ENCODE measurements at regions not wholly inside any gene's neighbourhood (a gene's known extent, or its start where the extent isn't known, plus 50 kb on each side); places are given as distances from the start of the nearest gene placed in this dataset.
A peak's percentile ranks its signal among the peaks of the same experiment; 100 is the strongest.

GRCh38 chr5:155871623-155872022 lies 455.3 kb upstream of the SGCD start:
- ATAC-seq = peak in 2 of 4 donors; percentile 18 to 54
- TF ChIP-seq POLR2A (IDR thresholded peaks at IDR 0.05) = no peak
- no peak for TF ChIP-seq CTCF (IDR thresholded peaks at IDR 0.05)
- H3K27ac ChIP-seq = no peak overlapping the region
- peak in 2 of 5 donors; percentile 27 to 29 for DNase-seq
- no peaks in the 10 kb centered on the region for H3K36me3 ChIP-seq
- H3K27me3 ChIP-seq = no peaks in the 10 kb centered on the region
- 17 to 25% (median 22%) methylated on average over 2 of the region's 2 CpGs for WGBS, 4 donors
- intact Hi-C loops (cut with DNase I) = no loop called here
- no peaks in the 10 kb centered on the region for H3K9me3 ChIP-seq
- H3K4me1 ChIP-seq = peaks cover 0 to 17% (median 0%) of the 10 kb centered on the region in 12 donors
- H3K4me3 ChIP-seq = no peak overlapping the region

- Histone ChIP-seq H3K27me3 (no peaks in the 10 kb centered on the region), H3K27ac (no peak overlapping the region), H3K36me3 (no peaks in the 10 kb centered on the region), H3K9me3 (no peaks in the 10 kb centered on the region), H3K4me1 (peaks cover 0 to 17% (median 0%) of the 10 kb centered on the region in 12 donors), H3K4me3 (no peak overlapping the region)
- 42 to 56% (median 44%) methylated on average over 4 of the region's 4 CpGs for WGBS, 4 donors
- intact Hi-C loops (cut with DNase I) = no loop called here
- ATAC-seq = peak in 2 of 4 donors; percentile 24 to 30
- no peak for DNase-seq
- TF ChIP-seq POLR2A (IDR thresholded peaks at IDR 0.05) (no peak), CTCF (IDR thresholded peaks at IDR 0.05) (no peak)
Measured at GRCh38 chr5:155872629-155873220, 454.2 kb upstream of the SGCD start.

- Histone ChIP-seq H3K27me3 (no peaks in the 10 kb centered on the region), H3K9me3 (no peaks in the 10 kb centered on the region), H3K4me3 (no peak overlapping the region), H3K27ac (no peak overlapping the region), H3K36me3 (no peaks in the 10 kb centered on the region), H3K4me1 (no peaks in the 10 kb centered on the region)
- TF ChIP-seq POLR2A (IDR thresholded peaks at IDR 0.05) = no peak
- no peak for TF ChIP-seq CTCF (IDR thresholded peaks at IDR 0.05)
- intact Hi-C loops (cut with DNase I) = no loop called here
- 65 to 77% (median 73%) methylated on average over 6 of the region's 6 CpGs for WGBS, 4 donors
- DNase-seq (no peak), ATAC-seq (no peak)
Measured at GRCh38 chr5:155878991-155879575, 447.9 kb upstream of the SGCD start.

GRCh38 chr5:155884041-155884440 lies 442.9 kb upstream of the SGCD start:
- Histone ChIP-seq H3K36me3 (no peaks in the 10 kb centered on the region), H3K4me3 (no peak overlapping the region), H3K27ac (no peak overlapping the region), H3K9me3 (no peaks in the 10 kb centered on the region), H3K27me3 (no peaks in the 10 kb centered on the region), H3K4me1 (no peaks in the 10 kb centered on the region)
- WGBS, 4 donors = 27 to 49% (median 43%) methylated on average over 6 of the region's 6 CpGs
- ATAC-seq (no peak), DNase-seq (no peak)
- intact Hi-C loops (cut with DNase I) = no loop called here
- TF ChIP-seq POLR2A (IDR thresholded peaks at IDR 0.05) (no peak), CTCF (IDR thresholded peaks at IDR 0.05) (no peak)
